HEK293 (cell line): ENCODE measurements at regions not wholly inside any gene's neighbourhood (a gene's known extent, or its start where the extent isn't known, plus 50 kb on each side); places are given as distances from the start of the nearest gene placed in this dataset.

Source experiments
- CTCF ChIA-PET: fragments of 350-600 bp; formaldehyde crosslinking; extraction: SDS; loops from one replicate; lab custom pipeline; 2021; ENCODE audit warnings: antibody characterized with exemption; lab: Yijun Ruan, JAX
- POLR2A ChIA-PET: fragments of 300-600 bp; formaldehyde crosslinking; extraction: SDS; loops from one replicate; lab custom pipeline; 2020; ENCODE audit warnings: antibody characterized with exemption, inconsistent platforms; lab: Yijun Ruan, JAX
- H3K27ac ChIP-seq: fragments of 200-500 bp; sonication (Bioruptor generic); 2 replicates; pipeline ENCODE4 v1.5.1; 2014; ENCODE audit warnings: low read depth, low read length, control low read depth, inconsistent platforms; ENCODE audit errors: extremely low read depth
- H3K36me3 ChIP-seq, 2 experiments: fragments of 200-500 bp in 1 of 2; sonication (Bioruptor generic) in 1 of 2; 1 replicate in 1 of 2; 2 replicates in 1 of 2; pipeline ENCODE4 v1.5.1; 2014 to 2017; ENCODE audit warnings: inconsistent platforms in 2 of 2, low read length in 2 of 2; ENCODE audit not compliant: control insufficient read depth in 2 of 2, insufficient read depth in 1 of 2
- H3K4me1 ChIP-seq: fragments of 200-500 bp; sonication (Bioruptor generic); 2 replicates; pipeline ENCODE4 v1.5.1; 2014; ENCODE audit warnings: mild to moderate bottlenecking, low read length, inconsistent platforms; ENCODE audit not compliant: control insufficient read depth, insufficient read depth
- H3K4me3 ChIP-seq: 2 replicates; pipeline ENCODE4 v1.5.1; 2011; ENCODE audit warnings: low read depth, mild to moderate bottlenecking, control low read depth, low read length, moderate library complexity
- H3K9me3 ChIP-seq: fragments of 200-500 bp; sonication (Bioruptor generic); 2 replicates; pipeline ENCODE4 v1.5.1; 2014; ENCODE audit warnings: low read depth, low read length, inconsistent platforms; ENCODE audit not compliant: control insufficient read depth, insufficient read depth
- EGR2 ChIP-seq: fragments of 450-650 bp; formaldehyde crosslinking; IDR thresholded peaks from 2 replicates; pipeline ENCODE4 v1.5.1; 2016; ENCODE audit warnings: low read depth, missing biosample characterization, missing genetic modification characterization
- KLF7 ChIP-seq: fragments of 450-650 bp; formaldehyde crosslinking; IDR thresholded peaks from 2 replicates; pipeline ENCODE4 v1.5.1; 2016; ENCODE audit warnings: missing biosample characterization, missing genetic modification characterization, borderline replicate concordance
- OVOL3 ChIP-seq: fragments of 450-650 bp; formaldehyde crosslinking; IDR thresholded peaks from 2 replicates; pipeline ENCODE4 v1.5.1; 2016; ENCODE audit warnings: missing biosample characterization, missing genetic modification characterization
- PRDM1 ChIP-seq: fragments of 450-650 bp; formaldehyde crosslinking; IDR thresholded peaks from 2 replicates; pipeline ENCODE4; 2016; ENCODE audit warnings: missing biosample characterization, missing genetic modification characterization
- TRIM28 ChIP-seq: IDR thresholded peaks from 2 replicates; pipeline ENCODE4 v1.6.1; 2011; ENCODE audit warnings: low read length, control low read depth, borderline replicate concordance
- ZFHX2 ChIP-seq: fragments of 450-650 bp; formaldehyde crosslinking; conservative IDR thresholded peaks from 2 replicates; pipeline ENCODE4 v1.5.1; 2016; ENCODE audit warnings: missing biosample characterization, missing genetic modification characterization
- ZFP69B ChIP-seq: fragments of 450-650 bp; formaldehyde crosslinking; IDR thresholded peaks from 2 replicates; pipeline ENCODE4 v1.5.1; 2016; ENCODE audit warnings: missing biosample characterization, missing genetic modification characterization
- ZIC2 ChIP-seq: fragments of 450-650 bp; formaldehyde crosslinking; IDR thresholded peaks from 2 replicates; pipeline ENCODE4 v1.5.1; 2016; ENCODE audit warnings: missing biosample characterization, missing genetic modification characterization
- ZNF350 ChIP-seq: fragments of 450-650 bp; formaldehyde crosslinking; IDR thresholded peaks from 2 replicates; pipeline ENCODE4 v1.5.0; 2017; ENCODE audit warnings: missing biosample characterization, mild to moderate bottlenecking, missing genetic modification characterization
- ZNF555 ChIP-seq: fragments of 450-650 bp; formaldehyde crosslinking; conservative IDR thresholded peaks from 2 replicates; pipeline ENCODE4 v1.5.1; 2017; ENCODE audit warnings: missing biosample characterization, mild to moderate bottlenecking, missing genetic modification characterization, inconsistent platforms
- ZNF558 ChIP-seq: fragments of 450-650 bp; formaldehyde crosslinking; IDR thresholded peaks from 2 replicates; pipeline ENCODE4 v1.5.1; 2016; ENCODE audit warnings: missing biosample characterization, missing genetic modification characterization
- ZNF610 ChIP-seq: fragments of 450-650 bp; formaldehyde crosslinking; IDR thresholded peaks from 2 replicates; pipeline ENCODE4 v1.5.1; 2016; ENCODE audit warnings: missing biosample characterization, missing genetic modification characterization, borderline replicate concordance
- ZNF623 ChIP-seq: fragments of 450-650 bp; formaldehyde crosslinking; IDR thresholded peaks from 2 replicates; pipeline ENCODE4 v1.5.1; 2016; ENCODE audit warnings: missing biosample characterization, missing genetic modification characterization
- ZNF658 ChIP-seq: fragments of 450-650 bp; formaldehyde crosslinking; IDR thresholded peaks from 2 replicates; pipeline ENCODE4; 2016; ENCODE audit warnings: missing biosample characterization, missing genetic modification characterization
- ZNF660 ChIP-seq: fragments of 450-650 bp; IDR thresholded peaks from 2 replicates; pipeline ENCODE4 v1.5.1; 2018; ENCODE audit warnings: missing biosample characterization, mild to moderate bottlenecking, missing genetic modification characterization
- ZNF670 ChIP-seq: fragments of 450-650 bp; formaldehyde crosslinking; IDR thresholded peaks from 2 replicates; pipeline ENCODE4 v1.5.1; 2016; ENCODE audit warnings: missing biosample characterization, missing genetic modification characterization, low read depth
- ZNF701 ChIP-seq: fragments of 450-650 bp; formaldehyde crosslinking; IDR thresholded peaks from 2 replicates; pipeline ENCODE4 v1.5.1; 2016; ENCODE audit warnings: missing biosample characterization, missing genetic modification characterization
- ZNF76 ChIP-seq: fragments of 450-650 bp; formaldehyde crosslinking; IDR thresholded peaks from 2 replicates; pipeline ENCODE4; 2016; ENCODE audit warnings: low read depth, missing biosample characterization, missing genetic modification characterization, borderline replicate concordance
- ZNF785 ChIP-seq: fragments of 450-650 bp; formaldehyde crosslinking; IDR thresholded peaks from 2 replicates; pipeline ENCODE4 v1.5.1; 2016; ENCODE audit warnings: missing biosample characterization, missing genetic modification characterization
- TF ChIP-seq, protein P1 (sequence below): fragments of 450-650 bp; formaldehyde crosslinking; IDR thresholded peaks from 2 replicates; pipeline ENCODE4 v1.5.1; 2016; ENCODE audit warnings: missing biosample characterization, missing genetic modification characterization
- TF ChIP-seq, protein P2 (sequence below): fragments of 450-650 bp; formaldehyde crosslinking; IDR thresholded peaks from 2 replicates; pipeline ENCODE4 v1.5.1; 2017; ENCODE audit warnings: missing biosample characterization, missing genetic modification characterization
- TF ChIP-seq, protein P3 (sequence below): fragments of 450-650 bp; formaldehyde crosslinking; IDR thresholded peaks from 2 replicates; pipeline ENCODE4 v1.5.1; 2016; ENCODE audit warnings: missing biosample characterization, missing genetic modification characterization

DNA sequence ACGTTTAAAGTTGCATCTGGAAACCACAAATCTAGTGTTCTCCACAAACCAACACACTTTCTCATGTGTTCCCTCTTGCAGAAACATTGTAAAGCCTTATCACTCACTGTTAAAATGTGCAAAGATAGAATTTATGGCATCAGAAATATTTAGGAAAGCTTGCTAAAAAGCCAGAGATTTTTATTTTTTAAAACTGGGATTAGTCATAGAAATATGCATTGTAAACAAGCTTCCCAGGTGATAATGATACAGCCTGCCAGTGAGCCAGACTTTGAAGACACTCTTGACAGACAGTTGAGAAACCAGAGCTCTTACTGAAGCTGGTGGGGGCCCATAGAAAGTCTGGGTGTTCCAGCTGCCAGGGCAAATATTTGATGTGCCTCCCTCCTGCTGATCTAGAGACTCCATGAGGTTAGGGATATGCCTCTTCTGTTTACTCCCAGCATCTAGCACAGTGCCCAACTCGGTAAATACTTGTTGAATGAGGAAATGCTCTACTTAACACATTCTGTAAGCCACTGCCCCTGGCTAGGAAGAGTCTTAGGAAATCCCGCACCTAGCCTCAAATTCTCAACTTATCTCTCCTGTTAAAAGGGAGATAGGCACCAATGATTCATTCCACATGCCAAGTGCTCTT is 179.0 kb upstream of the RASGEF1B start (continued):
- TF ChIP-seq, protein P1, sequence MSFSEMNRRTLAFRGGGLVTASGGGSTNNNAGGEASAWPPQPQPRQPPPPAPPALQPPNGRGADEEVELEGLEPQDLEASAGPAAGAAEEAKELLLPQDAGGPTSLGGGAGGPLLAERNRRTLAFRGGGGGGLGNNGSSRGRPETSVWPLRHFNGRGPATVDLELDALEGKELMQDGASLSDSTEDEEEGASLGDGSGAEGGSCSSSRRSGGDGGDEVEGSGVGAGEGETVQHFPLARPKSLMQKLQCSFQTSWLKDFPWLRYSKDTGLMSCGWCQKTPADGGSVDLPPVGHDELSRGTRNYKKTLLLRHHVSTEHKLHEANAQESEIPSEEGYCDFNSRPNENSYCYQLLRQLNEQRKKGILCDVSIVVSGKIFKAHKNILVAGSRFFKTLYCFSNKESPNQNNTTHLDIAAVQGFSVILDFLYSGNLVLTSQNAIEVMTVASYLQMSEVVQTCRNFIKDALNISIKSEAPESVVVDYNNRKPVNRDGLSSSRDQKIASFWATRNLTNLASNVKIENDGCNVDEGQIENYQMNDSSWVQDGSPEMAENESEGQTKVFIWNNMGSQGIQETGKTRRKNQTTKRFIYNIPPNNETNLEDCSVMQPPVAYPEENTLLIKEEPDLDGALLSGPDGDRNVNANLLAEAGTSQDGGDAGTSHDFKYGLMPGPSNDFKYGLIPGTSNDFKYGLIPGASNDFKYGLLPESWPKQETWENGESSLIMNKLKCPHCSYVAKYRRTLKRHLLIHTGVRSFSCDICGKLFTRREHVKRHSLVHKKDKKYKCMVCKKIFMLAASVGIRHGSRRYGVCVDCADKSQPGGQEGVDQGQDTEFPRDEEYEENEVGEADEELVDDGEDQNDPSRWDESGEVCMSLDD = no peak
- peak; percentile 65 for TF ChIP-seq ZIC2 (tag by site-specific recombination)

DNA sequence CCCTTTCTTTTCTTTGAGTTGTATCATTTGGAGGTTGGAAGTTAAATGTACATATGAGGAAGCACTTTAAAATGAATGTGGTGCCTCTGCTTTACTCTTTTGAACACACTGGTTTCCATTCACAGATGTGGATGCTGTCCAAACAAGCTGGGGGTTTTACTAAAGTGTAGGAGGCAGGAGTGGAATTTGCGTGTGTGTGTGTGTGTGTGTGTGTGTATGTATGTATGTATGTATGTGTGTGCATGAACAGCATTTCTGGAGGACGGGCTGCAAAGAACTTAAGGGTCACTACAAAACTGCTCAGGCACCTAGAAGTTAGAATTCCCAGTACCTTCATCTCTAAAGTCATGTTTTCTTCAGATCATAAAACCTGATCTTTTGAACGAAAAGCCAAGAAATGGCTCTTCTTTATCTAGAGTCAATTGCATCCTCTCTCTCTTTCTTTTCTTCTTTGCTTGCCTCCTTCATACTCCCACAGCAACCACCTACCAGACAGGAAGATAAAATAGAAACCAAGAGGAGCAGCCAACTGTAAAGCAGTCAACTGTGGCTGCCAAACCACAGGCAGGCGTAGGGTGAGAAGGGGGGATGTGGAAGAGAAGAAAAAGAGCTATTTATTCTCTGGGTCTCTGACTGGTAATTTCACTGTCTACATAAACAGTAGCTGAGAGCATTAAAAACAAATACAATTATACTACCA is 177.0 kb upstream of the RASGEF1B start:
- H3K4me3 ChIP-seq = no peak overlapping the region
- ChIA-PET CTCF (no interaction called here), POLR2A (no interaction called here)
- no peaks in the 10 kb centered on the region for H3K9me3 ChIP-seq
- H3K36me3 ChIP-seq = no peaks in the 10 kb centered on the region
- no peaks in the 10 kb centered on the region for H3K4me1 ChIP-seq
- no peak overlapping the region for H3K27ac ChIP-seq
- TF ChIP-seq ZFHX2 (tag by site-specific recombination) (peak; percentile 91), OVOL3 (tag by site-specific recombination) (no peak), ZNF701 (tag by site-specific recombination) (no peak), EGR2 (tag by site-specific recombination) (peak; percentile 83)
- TF ChIP-seq, protein P2, sequence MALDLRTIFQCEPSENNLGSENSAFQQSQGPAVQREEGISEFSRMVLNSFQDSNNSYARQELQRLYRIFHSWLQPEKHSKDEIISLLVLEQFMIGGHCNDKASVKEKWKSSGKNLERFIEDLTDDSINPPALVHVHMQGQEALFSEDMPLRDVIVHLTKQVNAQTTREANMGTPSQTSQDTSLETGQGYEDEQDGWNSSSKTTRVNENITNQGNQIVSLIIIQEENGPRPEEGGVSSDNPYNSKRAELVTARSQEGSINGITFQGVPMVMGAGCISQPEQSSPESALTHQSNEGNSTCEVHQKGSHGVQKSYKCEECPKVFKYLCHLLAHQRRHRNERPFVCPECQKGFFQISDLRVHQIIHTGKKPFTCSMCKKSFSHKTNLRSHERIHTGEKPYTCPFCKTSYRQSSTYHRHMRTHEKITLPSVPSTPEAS (tag by site-specific recombination) = 0 out of 2 replicates have a peak, but pooled peaks have one; percentile 12

DNA sequence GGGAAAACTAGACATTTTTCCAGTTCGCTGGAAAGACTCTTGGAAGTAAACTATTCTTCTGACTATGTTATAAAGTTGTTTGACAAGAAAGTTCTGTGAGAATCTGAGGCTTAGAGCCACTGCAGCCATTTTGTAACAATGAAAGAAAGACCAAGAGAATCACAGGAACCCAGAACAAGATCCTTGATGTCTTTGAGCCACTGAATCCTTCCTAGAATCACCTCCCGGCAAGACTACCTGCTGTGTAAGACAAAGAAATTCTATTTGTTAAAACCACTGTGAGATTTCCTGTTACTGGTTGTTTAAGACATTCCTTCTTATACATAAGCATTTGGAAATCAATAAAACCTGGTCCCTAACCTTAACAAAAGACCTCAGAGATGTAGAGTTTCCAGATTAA is 175.7 kb upstream of the RASGEF1B start:
- no peak overlapping the region for H3K4me3 ChIP-seq
- ChIA-PET CTCF (no interaction called here), POLR2A (no interaction called here)
- no peaks in the 10 kb centered on the region for H3K4me1 ChIP-seq
- H3K27ac ChIP-seq = no peak overlapping the region
- TF ChIP-seq ZNF658 (tag by site-specific recombination) (no peak), PRDM1 (tag by site-specific recombination) (no peak), ZNF610 (tag by site-specific recombination) (no peak)
- TF ChIP-seq, protein P3, sequence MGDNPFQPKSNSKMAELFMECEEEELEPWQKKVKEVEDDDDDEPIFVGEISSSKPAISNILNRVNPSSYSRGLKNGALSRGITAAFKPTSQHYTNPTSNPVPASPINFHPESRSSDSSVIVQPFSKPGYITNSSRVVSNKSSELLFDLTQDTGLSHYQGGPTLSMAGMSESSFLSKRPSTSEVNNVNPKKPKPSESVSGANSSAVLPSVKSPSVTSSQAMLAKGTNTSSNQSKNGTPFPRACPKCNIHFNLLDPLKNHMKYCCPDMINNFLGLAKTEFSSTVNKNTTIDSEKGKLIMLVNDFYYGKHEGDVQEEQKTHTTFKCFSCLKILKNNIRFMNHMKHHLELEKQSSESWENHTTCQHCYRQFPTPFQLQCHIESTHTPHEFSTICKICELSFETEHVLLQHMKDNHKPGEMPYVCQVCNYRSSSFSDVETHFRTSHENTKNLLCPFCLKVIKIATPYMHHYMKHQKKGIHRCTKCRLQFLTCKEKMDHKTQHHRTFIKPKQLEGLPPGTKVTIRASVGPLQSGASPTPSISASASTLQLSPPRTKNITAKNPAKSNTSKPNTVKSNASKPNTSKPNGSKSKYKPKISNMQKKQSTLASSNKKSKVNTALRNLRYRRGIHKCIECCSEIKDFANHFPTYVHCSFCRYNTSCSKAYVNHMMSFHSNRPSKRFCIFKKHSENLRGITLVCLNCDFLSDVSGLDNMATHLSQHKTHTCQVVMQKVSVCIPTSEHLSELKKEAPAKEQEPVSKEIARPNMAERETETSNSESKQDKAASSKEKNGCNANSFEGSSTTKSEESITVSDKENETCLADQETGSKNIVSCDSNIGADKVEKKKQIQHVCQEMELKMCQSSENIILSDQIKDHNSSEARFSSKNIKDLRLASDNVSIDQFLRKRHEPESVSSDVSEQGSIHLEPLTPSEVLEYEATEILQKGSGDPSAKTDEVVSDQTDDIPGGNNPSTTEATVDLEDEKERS = no peak
- H3K9me3 ChIP-seq = no peaks in the 10 kb centered on the region
- H3K36me3 ChIP-seq = no peaks in the 10 kb centered on the region

DNA sequence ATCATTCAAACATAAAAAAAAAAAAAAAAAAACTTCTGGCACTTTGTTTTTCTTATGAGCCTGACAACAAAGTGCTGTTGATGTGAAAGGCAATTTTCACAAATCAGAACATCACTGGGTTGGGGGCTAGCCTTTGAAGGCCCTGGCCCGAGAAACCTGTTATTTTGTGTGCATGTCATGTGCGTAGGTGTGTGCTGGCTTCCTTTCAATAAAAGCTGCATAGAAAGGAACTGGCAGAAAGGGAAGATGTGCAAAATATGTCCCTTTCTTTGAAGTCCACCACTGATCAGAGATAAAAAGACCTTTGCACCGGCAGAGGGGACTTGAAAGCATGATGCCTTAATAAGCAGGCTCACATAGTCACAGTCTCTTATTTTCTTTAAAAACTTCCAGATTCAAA is 170.8 kb upstream of the RASGEF1B start:
- POLR2A ChIA-PET = no interaction called here
- H3K4me1 ChIP-seq = no peaks in the 10 kb centered on the region
- no peak overlapping the region for H3K4me3 ChIP-seq
- no peak overlapping the region for H3K27ac ChIP-seq
- no peaks in the 10 kb centered on the region for H3K9me3 ChIP-seq
- CTCF ChIA-PET = interaction anchor here (0.7 kb wide), 1 partner anchor 182 kb away, joined by 7 read pairs; no protein-coding TSS in a partner anchor
- no peaks in the 10 kb centered on the region for H3K36me3 ChIP-seq
- TF ChIP-seq ZNF623 (tag by site-specific recombination) = no peak
- no peak for TF ChIP-seq ZNF785
- no peak for TF ChIP-seq ZNF350 (tag by site-specific recombination)
- no peak for TF ChIP-seq ZNF660
- TF ChIP-seq TRIM28 = no peak
- no peak for TF ChIP-seq ZNF670 (tag by site-specific recombination)
- TF ChIP-seq KLF7 (tag by site-specific recombination) = no peak
- no peak for TF ChIP-seq ZFP69B (tag by site-specific recombination)
- TF ChIP-seq ZNF555 = no peak
- TF ChIP-seq ZNF701 (tag by site-specific recombination) = no peak
- TF ChIP-seq ZNF558 (tag by site-specific recombination) = no peak
- no peak for TF ChIP-seq ZNF76 (tag by site-specific recombination)
